ENCODE measurements at regions not wholly inside any gene's neighbourhood (a gene's known extent, or its start where the extent isn't known, plus 50 kb on each side); places are given as distances from the start of the nearest gene placed in this dataset.

- no peak for DNase-seq
Measured at GRCh38 chrX:2607113-2607512, 84.0 kb upstream of the CD99 start.

GRCh38 chrX:2600564-2600963 is 90.5 kb upstream of the CD99 start:
- DNase-seq: no peak

- DNase-seq: no peak
Measured at GRCh38 chrX:2596555-2597255, 94.4 kb upstream of the CD99 start.

- DNase-seq: no peak
Measured at GRCh38 chrX:2596045-2596444, 95.0 kb upstream of the CD99 start.

- DNase-seq: peak; percentile 71
Measured at GRCh38 chrX:2595258-2595657, 94.5 kb upstream of the DHRSX start.

- DNase-seq: no peak
Measured at GRCh38 chrX:2594491-2594890, 93.7 kb upstream of the DHRSX start.

- DNase-seq: no peak
Measured at GRCh38 chrX:2592279-2592678, 91.5 kb upstream of the DHRSX start.

- DNase-seq: no peak
Measured at GRCh38 chrX:2589186-2590020, 88.6 kb upstream of the DHRSX start.

- DNase-seq: no peak
Measured at GRCh38 chrX:2588049-2588448, 87.3 kb upstream of the DHRSX start.

GRCh38 chrX:2587146-2587545 is 86.4 kb upstream of the DHRSX start:
- DNase-seq: no peak

GRCh38 chrX:2585158-2585470 is 84.3 kb upstream of the DHRSX start:
- DNase-seq: no peak

GRCh38 chrX:2584251-2585157 is 83.7 kb upstream of the DHRSX start:
- DNase-seq: no peak

- DNase-seq: no peak
Measured at GRCh38 chrX:2583194-2584162, 82.7 kb upstream of the DHRSX start.

GRCh38 chrX:2582667-2583066 is 81.9 kb upstream of the DHRSX start:
- DNase-seq: no peak

GRCh38 chrX:2581296-2581695 is 80.5 kb upstream of the DHRSX start:
- DNase-seq: no peak

- no peak for DNase-seq
Measured at GRCh38 chrX:2578864-2579263, 78.1 kb upstream of the DHRSX start.

- no peak for DNase-seq
Measured at GRCh38 chrX:2577844-2578466, 77.2 kb upstream of the DHRSX start.

GRCh38 chrX:2576793-2577192 is 76.0 kb upstream of the DHRSX start:
- DNase-seq: no peak

GRCh38 chrX:2574271-2574670 is 73.5 kb upstream of the DHRSX start:
- no peak for DNase-seq

- DNase-seq: no peak
Measured at GRCh38 chrX:2572740-2573139, 72.0 kb upstream of the DHRSX start.

- DNase-seq: no peak
Measured at GRCh38 chrX:2568125-2568524, 67.3 kb upstream of the DHRSX start.

GRCh38 chrX:2566055-2566454 is 65.3 kb upstream of the DHRSX start:
- DNase-seq: no peak
